ENCODE measurements at regions not wholly inside any gene's neighbourhood (a gene's known extent, or its start where the extent isn't known, plus 50 kb on each side); places are given as distances from the start of the nearest gene placed in this dataset.

GRCh38 chr22:47600281-47600680 lies 837.8 kb downstream of the TBC1D22A start:
- TF ChIP-seq CTCF (IDR thresholded peaks at IDR 0.05) (no peak), POLR2A (IDR thresholded peaks at IDR 0.05) (no peak)

Data from heart left ventricle (tissue), 13 donors.